ENCODE measurements at regions not wholly inside any gene's neighbourhood (a gene's known extent, or its start where the extent isn't known, plus 50 kb on each side); places are given as distances from the start of the nearest gene placed in this dataset.

GRCh38 chr2:2850859-2851258 lies 519.8 kb upstream of the MYT1L start:
- no peaks in the 10 kb centered on the region for H3K27me3 ChIP-seq
- H3K4me1 ChIP-seq: no peaks in the 10 kb centered on the region
- no peak overlapping the region for H3K27ac ChIP-seq
- intact Hi-C loops (cut with DNase I): no loop called here
- no peaks in the 10 kb centered on the region for H3K9me3 ChIP-seq
- TF ChIP-seq CTCF (IDR thresholded peaks at IDR 0.05) (no peak), POLR2A (IDR thresholded peaks at IDR 0.05) (no peak)
- H3K4me3 ChIP-seq (replicated peaks in 1 of 3): no peak overlapping the region
- no peak for DNase-seq
- WGBS, 2 donors: 74 to 88% methylated on average over 3 to 7 of the region's 7 CpGs
- no peaks in the 10 kb centered on the region for H3K36me3 ChIP-seq

GRCh38 chr2:2850218-2850755 lies 519.2 kb upstream of the MYT1L start:
- intact Hi-C loops (cut with DNase I): no loop called here
- DNase-seq: no peak
- 97 to 98% methylated on average over 9 to 17 of the region's 22 CpGs for WGBS, 2 donors
- H3K4me3 ChIP-seq (replicated peaks in 1 of 3): no peak overlapping the region
- no peaks in the 10 kb centered on the region for H3K27me3 ChIP-seq
- no peak overlapping the region for H3K27ac ChIP-seq
- H3K36me3 ChIP-seq: no peaks in the 10 kb centered on the region
- H3K4me1 ChIP-seq: no peaks in the 10 kb centered on the region
- TF ChIP-seq POLR2A (IDR thresholded peaks at IDR 0.05): no peak
- TF ChIP-seq CTCF (IDR thresholded peaks at IDR 0.05): no peak
- no peaks in the 10 kb centered on the region for H3K9me3 ChIP-seq

GRCh38 chr2:2849464-2850217 lies 518.6 kb upstream of the MYT1L start:
- Histone ChIP-seq H3K4me3 (replicated peaks in 1 of 3) (no peak overlapping the region), H3K27ac (no peak overlapping the region), H3K36me3 (no peaks in the 10 kb centered on the region), H3K27me3 (no peaks in the 10 kb centered on the region), H3K9me3 (no peaks in the 10 kb centered on the region), H3K4me1 (no peaks in the 10 kb centered on the region)
- DNase-seq: no peak
- 82 to 84% methylated on average over 11 to 13 of the region's 15 CpGs for WGBS, 2 donors
- TF ChIP-seq POLR2A (IDR thresholded peaks at IDR 0.05) (no peak), CTCF (IDR thresholded peaks at IDR 0.05) (no peak)
- intact Hi-C loops (cut with DNase I): no loop called here

DNA sequence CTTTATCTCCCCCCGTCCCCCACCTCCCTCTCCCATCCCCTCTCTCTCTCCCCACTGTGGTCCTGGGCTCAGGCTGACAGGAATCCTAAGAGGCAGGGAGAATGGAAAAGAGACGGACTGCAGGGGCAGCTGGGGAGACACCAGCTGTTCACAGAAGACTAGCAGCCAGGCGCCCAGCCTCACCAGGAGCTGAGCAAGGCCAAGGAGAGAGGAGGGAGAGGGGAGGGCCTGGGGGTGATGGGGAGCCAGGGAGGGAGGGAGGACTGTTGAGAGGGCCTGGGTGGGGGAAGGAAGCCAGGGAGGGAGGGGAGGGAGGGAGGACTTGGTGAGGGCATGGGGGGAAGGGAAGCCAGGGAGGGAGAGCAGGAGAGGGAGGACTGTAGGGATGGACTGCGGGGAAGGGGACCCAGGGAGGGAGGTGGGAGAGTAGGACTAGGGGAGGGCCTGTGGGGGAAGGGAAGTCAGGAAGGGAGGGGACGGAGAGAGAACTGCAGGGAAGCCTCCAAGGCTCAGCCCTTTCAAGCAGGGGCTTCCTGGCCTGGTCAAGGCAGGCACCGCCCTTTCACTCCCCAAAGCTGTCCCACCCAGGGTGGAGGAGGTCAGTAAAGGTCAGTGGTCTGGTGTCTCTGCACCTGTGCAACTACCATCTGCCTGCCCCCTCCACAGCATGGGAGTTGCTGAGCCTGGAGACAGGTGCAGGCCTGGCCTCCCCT lies 517.7 kb upstream of the MYT1L start:
- intact Hi-C loops (cut with DNase I): no loop called here
- Histone ChIP-seq H3K36me3 (no peaks in the 10 kb centered on the region), H3K27me3 (no peaks in the 10 kb centered on the region), H3K27ac (no peak overlapping the region), H3K4me1 (no peaks in the 10 kb centered on the region), H3K9me3 (no peaks in the 10 kb centered on the region), H3K4me3 (replicated peaks in 1 of 3) (no peak overlapping the region)
- TF ChIP-seq POLR2A (IDR thresholded peaks at IDR 0.05) (no peak), CTCF (IDR thresholded peaks at IDR 0.05) (no peak)
- no peak for DNase-seq
- 60 to 68% methylated on average over 6 of the region's 6 CpGs for WGBS, 2 donors

GRCh38 chr2:2848198-2848597 lies 517.1 kb upstream of the MYT1L start:
- H3K4me3 ChIP-seq (replicated peaks in 1 of 3): no peak overlapping the region
- intact Hi-C loops (cut with DNase I): no loop called here
- no peaks in the 10 kb centered on the region for H3K27me3 ChIP-seq
- DNase-seq: no peak
- TF ChIP-seq CTCF (IDR thresholded peaks at IDR 0.05) (no peak), POLR2A (IDR thresholded peaks at IDR 0.05) (no peak)
- no peaks in the 10 kb centered on the region for H3K9me3 ChIP-seq
- H3K4me1 ChIP-seq: no peaks in the 10 kb centered on the region
- H3K36me3 ChIP-seq: no peaks in the 10 kb centered on the region
- 90 to 97% methylated on average over 6 of the region's 6 CpGs for WGBS, 2 donors
- no peak overlapping the region for H3K27ac ChIP-seq

All from thyroid gland (tissue), 4 donors.